Mesenchymal stem cell (in vitro differentiated cells and primary cell): ENCODE measurements at regions not wholly inside any gene's neighbourhood (a gene's known extent, or its start where the extent isn't known, plus 50 kb on each side); places are given as distances from the start of the nearest gene placed in this dataset.

Source experiments
- DNase-seq: peaks from one replicate; pipeline ENCODE4 v3.0.0-alpha.2; 2013
- H2AFZ ChIP-seq: one replicate; pipeline ENCODE4 v1.6.1; 2013; ENCODE audit warnings: low read depth, mild to moderate bottlenecking, control low read depth, inconsistent platforms, low read length, moderate library complexity
- H2AK5ac ChIP-seq: 2 replicates; pipeline ENCODE4 v1.6.1; 2013; ENCODE audit warnings: low read length, moderate library complexity, mild to moderate bottlenecking, inconsistent platforms; ENCODE audit not compliant: severe bottlenecking
- H2BK120ac ChIP-seq: one replicate; pipeline ENCODE4 v1.6.1; 2013; ENCODE audit warnings: low read depth, mild to moderate bottlenecking, inconsistent platforms, low read length, moderate library complexity
- H2BK12ac ChIP-seq, 2 experiments: one replicate each; pipeline ENCODE4 v1.6.1; 2013; ENCODE audit warnings: inconsistent platforms in 2 of 2, low read length in 2 of 2, mild to moderate bottlenecking in 2 of 2, moderate library complexity in 2 of 2, control low read depth in 1 of 2
- H2BK15ac ChIP-seq: one replicate; pipeline ENCODE4 v1.6.1; 2013; ENCODE audit warnings: mild to moderate bottlenecking, low read depth, inconsistent platforms; ENCODE audit not compliant: poor library complexity, severe bottlenecking
- H2BK5ac ChIP-seq: 2 replicates; pipeline ENCODE4 v1.6.1; 2013; ENCODE audit warnings: low read depth, mild to moderate bottlenecking, low read length, control low read depth, inconsistent platforms; ENCODE audit not compliant: poor library complexity, severe bottlenecking
- H3K14ac ChIP-seq, 2 experiments: one replicate each; pipeline ENCODE4 v1.6.1; 2013; ENCODE audit warnings: inconsistent platforms in 2 of 2, low read length in 2 of 2, control low read depth in 1 of 2, mild to moderate bottlenecking in 1 of 2, moderate library complexity in 1 of 2
- H3K18ac ChIP-seq, 2 experiments: one replicate each; pipeline ENCODE4 v1.6.1; 2013; ENCODE audit warnings: inconsistent platforms in 2 of 2, low read length in 2 of 2, control low read depth in 1 of 2, low read depth in 1 of 2, mild to moderate bottlenecking in 1 of 2
- H3K23ac ChIP-seq, 2 experiments: one replicate each; pipeline ENCODE4 v1.6.1; 2013; ENCODE audit warnings: inconsistent platforms in 2 of 2, low read length in 2 of 2, mild to moderate bottlenecking in 2 of 2, moderate library complexity in 2 of 2, control low read depth in 1 of 2
- H3K27ac ChIP-seq: 2 replicates; pipeline ENCODE4 v1.5.1; 2013; ENCODE audit warnings: mild to moderate bottlenecking, moderate library complexity, low read length, control low read depth, inconsistent platforms; ENCODE audit not compliant: poor library complexity, severe bottlenecking
- H3K27me3 ChIP-seq, 2 experiments: 2 replicates each; pipeline versions ENCODE4 v1.6.1 to v1.7.0; 2013; ENCODE audit warnings: low read length in 2 of 2, mild to moderate bottlenecking in 2 of 2, moderate library complexity in 2 of 2, control low read depth in 1 of 2, inconsistent platforms in 1 of 2; ENCODE audit not compliant: control insufficient read depth in 1 of 2, insufficient read depth in 1 of 2
- H3K36me3 ChIP-seq, 2 experiments: 2 replicates each; pipeline versions ENCODE4 v1.6.1 to v1.7.0; 2013; ENCODE audit warnings: low read length in 2 of 2, control low read depth in 1 of 2, inconsistent platforms in 1 of 2, low read depth in 1 of 2, mild to moderate bottlenecking in 1 of 2; ENCODE audit not compliant: insufficient read depth in 2 of 2, control insufficient read depth in 1 of 2
- H3K4ac ChIP-seq, 2 experiments: one replicate each; pipeline ENCODE4 v1.6.1; 2013; ENCODE audit warnings: inconsistent platforms in 2 of 2, low read length in 2 of 2, mild to moderate bottlenecking in 2 of 2, moderate library complexity in 2 of 2, control low read depth in 1 of 2, low read depth in 1 of 2
- H3K4me1 ChIP-seq: 2 replicates; pipeline ENCODE4 v1.6.1; 2013; ENCODE audit warnings: low read depth, low read length, control low read depth; ENCODE audit not compliant: control insufficient read depth, insufficient read depth
- H3K4me2 ChIP-seq: 2 replicates; pipeline ENCODE4 v1.6.1; 2013; ENCODE audit warnings: low read length, mild to moderate bottlenecking, inconsistent platforms; ENCODE audit not compliant: poor library complexity, severe bottlenecking
- H3K4me3 ChIP-seq, 2 experiments: 2 replicates each; pipeline versions ENCODE4 v1.5.1 to v1.7.0; 2013; ENCODE audit warnings: low read length in 2 of 2, mild to moderate bottlenecking in 2 of 2, control low read depth in 1 of 2, low read depth in 1 of 2; ENCODE audit not compliant: insufficient read depth in 1 of 2
- H3K79me1 ChIP-seq: replicated peaks from 2 replicates; pipeline ENCODE4 v1.6.1; 2013; ENCODE audit warnings: mild to moderate bottlenecking, control low read depth, low read length, inconsistent platforms; ENCODE audit not compliant: poor library complexity, severe bottlenecking
- H3K9ac ChIP-seq: 2 replicates; pipeline ENCODE4 v1.7.0; 2013; ENCODE audit warnings: mild to moderate bottlenecking, low read length, moderate library complexity
- H3K9me3 ChIP-seq: 2 replicates; pipeline ENCODE4 v1.7.0; 2013; ENCODE audit warnings: mild to moderate bottlenecking, low read length; ENCODE audit not compliant: control insufficient read depth
- H4K8ac ChIP-seq: one replicate; pipeline ENCODE4 v1.6.1; 2013; ENCODE audit warnings: inconsistent platforms, mild to moderate bottlenecking, low read length, moderate library complexity
- H4K91ac ChIP-seq: one replicate; pipeline ENCODE4 v1.6.1; 2013; ENCODE audit warnings: mild to moderate bottlenecking, low read length, inconsistent platforms
- WGBS: methylation state at CpG from one replicate; pipeline ENCODE4 v1.1.7; 2013; ENCODE audit warnings: mixed read lengths; 5-methylcytosine and 5-hydroxymethylcytosine counted together

GRCh38 chr13:104764600-104764999, 1698.4 kb upstream of the SLC10A2 start:
- no peak overlapping the region for H3K18ac ChIP-seq
- H3K36me3 ChIP-seq: no peaks in the 10 kb centered on the region
- no peak overlapping the region for H2AFZ ChIP-seq
- H4K91ac ChIP-seq: no peak overlapping the region
- no peaks in the 10 kb centered on the region for H3K9me3 ChIP-seq
- no peak overlapping the region for H2BK15ac ChIP-seq
- no peaks in the 10 kb centered on the region for H3K4me1 ChIP-seq
- H3K79me1 ChIP-seq: no peaks in the 10 kb centered on the region
- DNase-seq: no peak
- 100% methylated on average over 3 of the region's 4 CpGs for WGBS
- H3K14ac ChIP-seq: no peak overlapping the region
- no peak overlapping the region for H3K27ac ChIP-seq
- no peak overlapping the region for H3K9ac ChIP-seq
- no peak overlapping the region for H3K4me3 ChIP-seq
- no peak overlapping the region for H4K8ac ChIP-seq
- H3K27me3 ChIP-seq: no peaks in the 10 kb centered on the region
- no peak overlapping the region for H3K23ac ChIP-seq
- no peak overlapping the region for H2AK5ac ChIP-seq
- H3K4me2 ChIP-seq: no peak overlapping the region
- no peak overlapping the region for H2BK120ac ChIP-seq
- H2BK5ac ChIP-seq: no peak overlapping the region
- no peak overlapping the region for H2BK12ac ChIP-seq
- H3K4ac ChIP-seq: no peak overlapping the region

GRCh38 chr13:104759069-104759468, 1692.9 kb upstream of the SLC10A2 start:
- Histone ChIP-seq H3K9ac (no peak overlapping the region), H4K91ac (no peak overlapping the region), H2BK120ac (no peak overlapping the region), H2BK15ac (no peak overlapping the region), H3K4me2 (no peak overlapping the region), H3K27ac (no peak overlapping the region), H3K4me3 (no peak overlapping the region), H2BK12ac (no peak overlapping the region), H3K27me3 (no peaks in the 10 kb centered on the region), H3K79me1 (no peaks in the 10 kb centered on the region), H3K4ac (no peak overlapping the region), H2AFZ (no peak overlapping the region), H2AK5ac (no peak overlapping the region), H3K4me1 (no peaks in the 10 kb centered on the region), H3K14ac (no peak overlapping the region), H3K36me3 (no peaks in the 10 kb centered on the region), H3K23ac (no peak overlapping the region), H3K9me3 (no peaks in the 10 kb centered on the region), H3K18ac (no peak overlapping the region), H2BK5ac (no peak overlapping the region), H4K8ac (no peak overlapping the region)
- 100% methylated on average over 3 of the region's 3 CpGs for WGBS
- DNase-seq: no peak

- H3K36me3 ChIP-seq: no peaks in the 10 kb centered on the region
- no peak overlapping the region for H4K91ac ChIP-seq
- no peak overlapping the region for H3K4me3 ChIP-seq
- no peak overlapping the region for H2BK15ac ChIP-seq
- H2BK120ac ChIP-seq: no peak overlapping the region
- no peak overlapping the region for H2BK5ac ChIP-seq
- no peaks in the 10 kb centered on the region for H3K4me1 ChIP-seq
- no peak overlapping the region for H2BK12ac ChIP-seq
- no peaks in the 10 kb centered on the region for H3K9me3 ChIP-seq
- no peaks in the 10 kb centered on the region for H3K27me3 ChIP-seq
- H3K79me1 ChIP-seq: no peaks in the 10 kb centered on the region
- no peak for DNase-seq
- no peak overlapping the region for H3K23ac ChIP-seq
- H3K18ac ChIP-seq: no peak overlapping the region
- H3K4me2 ChIP-seq: no peak overlapping the region
- H2AFZ ChIP-seq: no peak overlapping the region
- WGBS: 95% methylated on average over 3 of the region's 3 CpGs
- no peak overlapping the region for H3K4ac ChIP-seq
- H3K27ac ChIP-seq: no peak overlapping the region
- no peak overlapping the region for H2AK5ac ChIP-seq
- no peak overlapping the region for H4K8ac ChIP-seq
- no peak overlapping the region for H3K9ac ChIP-seq
- no peak overlapping the region for H3K14ac ChIP-seq
Observed at GRCh38 chr13:104757712-104758111, 1691.5 kb upstream of the SLC10A2 start.

GRCh38 chr13:104750377-104750776, 1684.2 kb upstream of the SLC10A2 start:
- no peak overlapping the region for H2BK12ac ChIP-seq
- peak overlapping the region; percentile 44 for H2BK5ac ChIP-seq
- H3K9ac ChIP-seq: no peak overlapping the region
- H3K4me2 ChIP-seq: no peak overlapping the region
- no peak overlapping the region for H3K18ac ChIP-seq
- no peaks in the 10 kb centered on the region for H3K27me3 ChIP-seq
- no peak overlapping the region for H2AK5ac ChIP-seq
- no peak overlapping the region for H3K4ac ChIP-seq
- WGBS: 71% methylated on average over 1 of the region's 2 CpGs
- H3K14ac ChIP-seq: no peak overlapping the region
- no peak overlapping the region for H2AFZ ChIP-seq
- no peaks in the 10 kb centered on the region for H3K79me1 ChIP-seq
- peak overlapping the region; percentile 76 for H3K27ac ChIP-seq
- no peaks in the 10 kb centered on the region for H3K36me3 ChIP-seq
- peak; percentile 22 for DNase-seq
- H2BK120ac ChIP-seq: no peak overlapping the region
- no peak overlapping the region for H4K91ac ChIP-seq
- peaks cover 3% of the 10 kb centered on the region for H3K4me1 ChIP-seq
- H2BK15ac ChIP-seq: no peak overlapping the region
- H3K9me3 ChIP-seq: no peaks in the 10 kb centered on the region
- H4K8ac ChIP-seq: no peak overlapping the region
- no peak overlapping the region for H3K4me3 ChIP-seq
- H3K23ac ChIP-seq: no peak overlapping the region
